Naive thymus-derived CD4-positive, alpha-beta T cell (primary cell): ENCODE measurements at regions not wholly inside any gene's neighbourhood (a gene's known extent, or its start where the extent isn't known, plus 50 kb on each side); places are given as distances from the start of the nearest gene placed in this dataset.
A peak's percentile ranks its signal among the peaks of the same experiment; 100 is the strongest.
"Not testable (repeated sequence)": the region's sequence is repeated elsewhere in the genome, so short reads cannot be mapped to it uniquely, and the experiment has no call there.

ENCODE experiments used
- ATAC-seq: fragments of 150-1000 bp; cut with Tn5 transposase; 2 replicates; pipeline ENCODE4 v1.10.0; 2021; ENCODE audit warnings: mild to moderate bottlenecking, moderate library complexity
- CTCF ChIA-PET: fragments of 350-600 bp; sonication (Branson Sonifier 250); formaldehyde crosslinking; loops from one replicate; lab custom pipeline; 2021; ENCODE audit warnings: antibody characterized with exemption; lab: Charles Lee
- POLR2A ChIA-PET: fragments of 350-600 bp; sonication (Branson Sonifier 250); formaldehyde crosslinking; loops from one replicate; lab custom pipeline; 2021; ENCODE audit warnings: antibody characterized with exemption, inconsistent platforms; lab: Charles Lee
- DNase-seq, 9 donors: peaks; one replicate each; pipeline versions ENCODE4 v3.0.0 to v3.0.0-alpha.2; 2020 to 2022; ENCODE audit warnings: mixed read lengths in 1 of 9
- H3K27ac ChIP-seq: one replicate; pipeline ENCODE4 v1.7.0; 2013; ENCODE audit warnings: mild to moderate bottlenecking, low read depth, low read length, moderate library complexity
- H3K27me3 ChIP-seq, 2 donors: one replicate each; pipeline ENCODE4 v1.7.0; 2013; ENCODE audit warnings: low read length in 2 of 2, mild to moderate bottlenecking in 2 of 2, moderate library complexity in 2 of 2; ENCODE audit not compliant: control insufficient read depth in 2 of 2, insufficient read depth in 2 of 2
- H3K36me3 ChIP-seq, 3 experiments: 1 replicate in 2 of 3; 2 replicates in 1 of 3; pipeline ENCODE4 v1.7.0; 2013; ENCODE audit warnings: low read length in 3 of 3, mild to moderate bottlenecking in 3 of 3, moderate library complexity in 1 of 3; ENCODE audit not compliant: insufficient read depth in 3 of 3, control insufficient read depth in 2 of 3
- H3K4me1 ChIP-seq, 2 donors: one replicate each; pipeline ENCODE4 v1.7.0; 2013; ENCODE audit warnings: low read length in 2 of 2, mild to moderate bottlenecking in 2 of 2, moderate library complexity in 1 of 2; ENCODE audit not compliant: control insufficient read depth in 2 of 2, insufficient read depth in 2 of 2
- H3K4me3 ChIP-seq: 2 replicates; pipeline ENCODE4 v1.7.0; 2013; ENCODE audit warnings: mild to moderate bottlenecking, low read length
- H3K9me3 ChIP-seq, 3 experiments: 1 replicate in 2 of 3; 2 replicates in 1 of 3; pipeline ENCODE4 v1.7.0; 2013; ENCODE audit warnings: low read length in 3 of 3; ENCODE audit not compliant: control insufficient read depth in 2 of 3
- H3K27ac Mint-ChIP-seq, 9 donors: one replicate each; pipeline ENCODE4 v1.8.0; 2020 to 2022; ENCODE audit warnings: mixed read lengths in 9 of 9, mild to moderate bottlenecking in 8 of 9, moderate library complexity in 5 of 9, inconsistent platforms in 2 of 9
- H3K27me3 Mint-ChIP-seq, 5 donors: one replicate each; pipeline ENCODE4 v1.8.0; 2021 to 2022; ENCODE audit warnings: mixed read lengths in 5 of 5, mild to moderate bottlenecking in 1 of 5
- H3K36me3 Mint-ChIP-seq, 5 donors: one replicate each; pipeline ENCODE4 v1.8.0; 2020 to 2022; ENCODE audit warnings: mixed read lengths in 5 of 5, mild to moderate bottlenecking in 3 of 5, inconsistent platforms in 1 of 5
- H3K4me1 Mint-ChIP-seq, 7 donors: one replicate each; pipeline ENCODE4 v1.8.0; 2020 to 2022; ENCODE audit warnings: mixed read lengths in 7 of 7, mild to moderate bottlenecking in 3 of 7, inconsistent platforms in 1 of 7
- H3K4me3 Mint-ChIP-seq, 10 donors: one replicate each; pipeline ENCODE4 v1.8.0; 2020 to 2022; ENCODE audit warnings: mild to moderate bottlenecking in 10 of 10, mixed read lengths in 10 of 10, moderate library complexity in 6 of 10, inconsistent platforms in 2 of 10
- H3K9me3 Mint-ChIP-seq, 11 donors: one replicate each; pipeline ENCODE4 v1.8.0; 2020 to 2022; ENCODE audit warnings: mixed read lengths in 11 of 11, mild to moderate bottlenecking in 4 of 11, inconsistent platforms in 1 of 11, moderate library complexity in 1 of 11
- intact Hi-C, 2 donors: fragments of 100-400 bp; cut with micrococcal nuclease; formaldehyde crosslinking; loops; one replicate each; pipeline ENCODE4 v1.15.1; 2023

GRCh38 chrX:81900522-81900921 is 698.6 kb downstream of the SH3BGRL start:
- H3K27ac ChIP-seq, result no peak overlapping the region
- Mint-ChIP-seq H3K36me3 (peaks cover 0 to 4% (median 0%) of the 10 kb centered on the region in 5 donors), H3K4me1 (no peaks in the 10 kb centered on the region), H3K4me3 (no peak overlapping the region), H3K9me3 (peaks cover 0 to 4% (median 0%) of the 10 kb centered on the region in 11 donors), H3K27me3 (no peaks in the 10 kb centered on the region), H3K27ac (no peak overlapping the region)
- no peak overlapping the region for H3K4me3 ChIP-seq
- intact Hi-C loops, result no loop called here
- no peak for DNase-seq
- H3K27me3 ChIP-seq, result no peaks in the 10 kb centered on the region
- ATAC-seq, result no peak
- POLR2A ChIA-PET, result no interaction called here
- CTCF ChIA-PET, result no interaction called here
- H3K9me3 ChIP-seq, result no peaks in the 10 kb centered on the region
- H3K4me1 ChIP-seq, result no peaks in the 10 kb centered on the region
- H3K36me3 ChIP-seq, result no peaks in the 10 kb centered on the region

GRCh38 chrX:81925812-81926211 is 723.9 kb downstream of the SH3BGRL start:
- ChIA-PET CTCF (no interaction called here), POLR2A (no interaction called here)
- H3K36me3 Mint-ChIP-seq, result no peaks in the 10 kb centered on the region
- H3K27me3 ChIP-seq, result no peaks in the 10 kb centered on the region
- no peak for DNase-seq
- no peak overlapping the region for H3K27ac ChIP-seq
- peaks cover 0 to 4% (median 0%) of the 10 kb centered on the region in 11 donors for H3K9me3 Mint-ChIP-seq
- no peaks in the 10 kb centered on the region for H3K4me1 Mint-ChIP-seq
- no peaks in the 10 kb centered on the region for H3K4me1 ChIP-seq
- H3K4me3 Mint-ChIP-seq, result no peak overlapping the region
- no peak overlapping the region for H3K27ac Mint-ChIP-seq
- H3K36me3 ChIP-seq, result no peaks in the 10 kb centered on the region
- intact Hi-C loops, result no loop called here
- ATAC-seq, result no peak
- no peaks in the 10 kb centered on the region for H3K9me3 ChIP-seq
- H3K27me3 Mint-ChIP-seq, result no peaks in the 10 kb centered on the region
- H3K4me3 ChIP-seq, result no peak overlapping the region

GRCh38 chrX:81945911-81946310 is 744.0 kb downstream of the SH3BGRL start:
- H3K9me3 ChIP-seq, DNase-seq, H3K36me3 ChIP-seq, H3K27me3 Mint-ChIP-seq, CTCF ChIA-PET, H3K4me3 ChIP-seq, H3K4me1 ChIP-seq, H3K4me1 Mint-ChIP-seq, H3K9me3 Mint-ChIP-seq, H3K27me3 ChIP-seq, intact Hi-C loops, H3K4me3 Mint-ChIP-seq, POLR2A ChIA-PET, H3K36me3 Mint-ChIP-seq, H3K27ac ChIP-seq, ATAC-seq, H3K27ac Mint-ChIP-seq: not testable (repeated sequence)

GRCh38 chrX:81957318-81957717 is 755.4 kb downstream of the SH3BGRL start:
- no peaks in the 10 kb centered on the region for H3K27me3 Mint-ChIP-seq
- intact Hi-C loops, result no loop called here
- no peaks in the 10 kb centered on the region for H3K4me1 ChIP-seq
- H3K27ac ChIP-seq, result no peak overlapping the region
- ChIA-PET POLR2A (no interaction called here), CTCF (no interaction called here)
- peaks cover 0 to 4% (median 0%) of the 10 kb centered on the region in 11 donors for H3K9me3 Mint-ChIP-seq
- H3K4me3 Mint-ChIP-seq, result no peak overlapping the region
- no peaks in the 10 kb centered on the region for H3K27me3 ChIP-seq
- H3K27ac Mint-ChIP-seq, result no peak overlapping the region
- H3K4me3 ChIP-seq, result no peak overlapping the region
- H3K36me3 Mint-ChIP-seq, result no peaks in the 10 kb centered on the region
- no peak for DNase-seq
- no peak for ATAC-seq
- no peaks in the 10 kb centered on the region for H3K4me1 Mint-ChIP-seq
- H3K36me3 ChIP-seq, result no peaks in the 10 kb centered on the region
- no peaks in the 10 kb centered on the region for H3K9me3 ChIP-seq

GRCh38 chrX:81957900-81958545 is 756.1 kb downstream of the SH3BGRL start:
- DNase-seq, result peak in 4 of 9 donors; percentile 0 to 20 (median 4)
- Mint-ChIP-seq H3K27ac (no peak overlapping the region), H3K36me3 (no peaks in the 10 kb centered on the region), H3K4me3 (no peak overlapping the region), H3K27me3 (no peaks in the 10 kb centered on the region), H3K9me3 (peaks cover 0 to 4% (median 0%) of the 10 kb centered on the region in 11 donors), H3K4me1 (no peaks in the 10 kb centered on the region)
- Histone ChIP-seq H3K27me3 (no peaks in the 10 kb centered on the region), H3K9me3 (no peaks in the 10 kb centered on the region), H3K4me1 (no peaks in the 10 kb centered on the region), H3K4me3 (no peak overlapping the region), H3K27ac (no peak overlapping the region), H3K36me3 (no peaks in the 10 kb centered on the region)
- POLR2A ChIA-PET, result no interaction called here
- no peak for ATAC-seq
- intact Hi-C loops, result no loop called here
- CTCF ChIA-PET, result no interaction called here

- H3K27ac Mint-ChIP-seq, result no peak overlapping the region
- H3K36me3 Mint-ChIP-seq, result no peaks in the 10 kb centered on the region
- no peaks in the 10 kb centered on the region for H3K4me1 Mint-ChIP-seq
- CTCF ChIA-PET, result interaction anchor here (0.6 kb wide), 1 partner anchor 10 kb away, joined by 4 read pairs; no protein-coding TSS in a partner anchor
- peaks cover 0 to 4% (median 0%) of the 10 kb centered on the region in 11 donors for H3K9me3 Mint-ChIP-seq
- ATAC-seq (no peak), DNase-seq (no peak)
- intact Hi-C loops, result no loop called here
- Histone ChIP-seq H3K4me1 (no peaks in the 10 kb centered on the region), H3K27me3 (no peaks in the 10 kb centered on the region), H3K9me3 (no peaks in the 10 kb centered on the region), H3K36me3 (no peaks in the 10 kb centered on the region), H3K27ac (no peak overlapping the region), H3K4me3 (no peak overlapping the region)
- POLR2A ChIA-PET, result no interaction called here
- H3K27me3 Mint-ChIP-seq, result no peaks in the 10 kb centered on the region
- no peak overlapping the region for H3K4me3 Mint-ChIP-seq
Measured at GRCh38 chrX:81959964-81960363, 758.1 kb downstream of the SH3BGRL start.

GRCh38 chrX:81974413-81974812 is 772.5 kb downstream of the SH3BGRL start:
- H3K27me3 Mint-ChIP-seq, H3K4me1 Mint-ChIP-seq, H3K36me3 Mint-ChIP-seq, H3K27me3 ChIP-seq, H3K4me1 ChIP-seq, H3K36me3 ChIP-seq, H3K9me3 ChIP-seq, H3K4me3 ChIP-seq, ATAC-seq, POLR2A ChIA-PET, intact Hi-C loops, H3K27ac ChIP-seq, H3K27ac Mint-ChIP-seq, H3K4me3 Mint-ChIP-seq, CTCF ChIA-PET, DNase-seq: not testable (repeated sequence)
- peaks cover 0 to 15% (median 3%) of the 10 kb centered on the region in 11 donors for H3K9me3 Mint-ChIP-seq
